HCT116 (cell line): ENCODE measurements at regions not wholly inside any gene's neighbourhood (a gene's known extent, or its start where the extent isn't known, plus 50 kb on each side); places are given as distances from the start of the nearest gene placed in this dataset.

Source experiments
- ATAC-seq: fragments of 200-7000 bp; cut with Tn5 transposase; 2 replicates; pipeline ENCODE4 v1.9.1; 2020; ENCODE audit warnings: mild to moderate bottlenecking, moderate library complexity
- BruUV-seq: library from RNA; stranded (reverse); fragments of 400-500 nt; replicated peaks from 2 replicates; lab custom pipeline; 2021; lab: Mats Ljungman, UMichigan
- CTCF ChIA-PET: fragments of 300-600 bp; sonication (Branson Sonifier 250); formaldehyde crosslinking; loops from one replicate; lab custom pipeline; 2021; ENCODE audit warnings: antibody characterized with exemption; lab: Charles Lee
- POLR2A ChIA-PET: fragments of 300-600, 350-600 bp; sonication (Branson Sonifier 250); formaldehyde crosslinking; loops from one replicate; lab custom pipeline; 2021; ENCODE audit warnings: antibody characterized with exemption; lab: Charles Lee
- RAD21 ChIA-PET, 2 experiments: fragments of 300-600 bp; sonication (Branson Sonifier 250); formaldehyde crosslinking; loops; one replicate each; lab custom pipeline; 2023; ENCODE audit warnings: low total read pairs in 2 of 2; ENCODE audit not compliant: uncharacterized antibody in 2 of 2, unreplicated experiment in 2 of 2, low non-redundant PET in 1 of 2; lab: Charles Lee
- DNase-seq: peaks from one replicate; pipeline ENCODE4 v3.0.0-alpha.2; 2010; ENCODE audit warnings: low read depth, low spot score
- H2AFZ ChIP-seq: fragments of 200-600 bp; shearing (Covaris generic), sonication (generic); 2 replicates; pipeline ENCODE4 v1.6.1; 2017; ENCODE audit warnings: low read depth, mixed run types, mixed read lengths, antibody characterized with exemption, low read length; ENCODE audit not compliant: poor library complexity, severe bottlenecking
- H3K27ac ChIP-seq: 2 replicates; pipeline ENCODE4 v1.5.1; 2012; ENCODE audit warnings: low read depth, low read length
- H3K27me3 ChIP-seq: fragments of 200-600 bp; sonication (generic); 2 replicates; pipeline ENCODE4 v1.6.1; 2016; ENCODE audit warnings: mixed run types, low read length, mixed read lengths; ENCODE audit not compliant: insufficient read depth
- H3K36me3 ChIP-seq, 2 experiments: fragments of 200-500 bp in 1 of 2; fragments of 200-600 bp in 1 of 2; sonication (Bioruptor generic) in 1 of 2; sonication (generic) in 1 of 2; 2 replicates each; pipeline versions ENCODE4 v1.5.1 to v1.6.1; 2014 to 2016; ENCODE audit warnings: low read length in 2 of 2, inconsistent platforms in 1 of 2, mixed read lengths in 1 of 2, mixed run types in 1 of 2; ENCODE audit not compliant: insufficient read depth in 2 of 2, control insufficient read depth in 1 of 2
- H3K4me1 ChIP-seq, 2 experiments: fragments of 200-600 bp in 1 of 2; sonication (generic) in 1 of 2; 2 replicates each; pipeline versions ENCODE4 v1.5.1 to v1.6.1; 2012 to 2017; ENCODE audit warnings: low read length in 2 of 2, inconsistent platforms in 1 of 2, mild to moderate bottlenecking in 1 of 2, mixed read lengths in 1 of 2, mixed run types in 1 of 2, moderate library complexity in 1 of 2; ENCODE audit not compliant: insufficient read depth in 2 of 2, control insufficient read depth in 1 of 2
- H3K4me2 ChIP-seq: fragments of 200-600 bp; sonication (generic); 2 replicates; pipeline ENCODE4 v1.6.1; 2017; ENCODE audit warnings: mixed run types, low read length, mixed read lengths
- H3K4me3 ChIP-seq, 2 experiments: fragments of 200-600 bp in 1 of 2; sonication (generic) in 1 of 2; replicated peaks in 1 of 2; 2 replicates each; pipeline ENCODE4 v1.5.1; 2011 to 2016; ENCODE audit warnings: low read length in 2 of 2, control low read depth in 1 of 2, low read depth in 1 of 2, mild to moderate bottlenecking in 1 of 2, mixed read lengths in 1 of 2, mixed run types in 1 of 2
- H3K79me2 ChIP-seq: fragments of 200-600 bp; sonication (generic); 2 replicates; pipeline ENCODE4 v1.6.1; 2017; ENCODE audit warnings: mild to moderate bottlenecking, mixed run types, low read length, moderate library complexity, mixed read lengths; ENCODE audit not compliant: insufficient read depth
- H3K9ac ChIP-seq: fragments of 200-600 bp; sonication (generic); 2 replicates; pipeline ENCODE4 v1.6.1; 2016; ENCODE audit warnings: low read length, mixed read lengths
- H3K9me2 ChIP-seq: fragments of 200-600 bp; sonication (generic), shearing (Covaris generic); 2 replicates; pipeline ENCODE4 v1.6.1; 2017; ENCODE audit warnings: mixed run types, mild to moderate bottlenecking, moderate library complexity; ENCODE audit not compliant: insufficient read depth
- H3K9me3 ChIP-seq, 2 experiments: fragments of 200-500 bp in 1 of 2; fragments of 200-600 bp in 1 of 2; sonication (Bioruptor generic) in 1 of 2; sonication (generic) in 1 of 2; 2 replicates each; pipeline ENCODE4 v1.6.1; 2014 to 2017; ENCODE audit warnings: low read length in 2 of 2, mixed read lengths in 2 of 2, inconsistent platforms in 1 of 2, low read depth in 1 of 2, mild to moderate bottlenecking in 1 of 2, mixed run types in 1 of 2, moderate library complexity in 1 of 2; ENCODE audit not compliant: control insufficient read depth in 1 of 2, insufficient read depth in 1 of 2
- H4K20me1 ChIP-seq: fragments of 200-600 bp; sonication (generic), shearing (Covaris generic); 2 replicates; pipeline ENCODE4 v1.6.1; 2017; ENCODE audit warnings: mixed run types, mild to moderate bottlenecking, moderate library complexity; ENCODE audit not compliant: insufficient read depth
- CBX3 ChIP-seq: IDR thresholded peaks from 2 replicates; pipeline ENCODE4 v1.6.1; 2012; ENCODE audit warnings: low read depth
- EGR1 ChIP-seq: IDR thresholded peaks from 2 replicates; pipeline ENCODE4 v1.6.1; 2012; ENCODE audit warnings: low read depth
- EZH2 ChIP-seq: fragments of 200-600 bp; sonication (generic); IDR thresholded peaks from 2 replicates; pipeline ENCODE4 v1.6.1; 2017; ENCODE audit warnings: antibody characterized with exemption, mixed run types
- EZH2phosphoT487 ChIP-seq: fragments of 200-600 bp; IDR thresholded peaks from 2 replicates; pipeline ENCODE4 v1.6.1; 2018; ENCODE audit warnings: antibody characterized with exemption, borderline replicate concordance
- FOSL1 ChIP-seq: IDR thresholded peaks from 2 replicates; pipeline ENCODE4 v1.6.1; 2012; ENCODE audit warnings: low read depth
- JUND ChIP-seq: IDR thresholded peaks from 2 replicates; pipeline ENCODE4 v1.6.1; 2012
- POLR2A ChIP-seq: IDR thresholded peaks from 2 replicates; pipeline ENCODE4 v1.7.0; 2011; ENCODE audit warnings: borderline replicate concordance; ENCODE audit not compliant: insufficient read depth, insufficient read length; ENCODE audit errors: extremely low read depth
- RAD21 ChIP-seq: IDR thresholded peaks from 2 replicates; pipeline ENCODE4 v1.6.1; 2012; ENCODE audit warnings: low read depth, mild to moderate bottlenecking
- SP1 ChIP-seq: IDR thresholded peaks from 2 replicates; pipeline ENCODE4 v1.6.1; 2012; ENCODE audit warnings: low read depth
- SRF ChIP-seq: IDR thresholded peaks from 2 replicates; pipeline ENCODE4 v1.6.1; 2012; ENCODE audit warnings: low read depth
- TCF7L2 ChIP-seq: IDR thresholded peaks from 2 replicates; pipeline ENCODE4 v1.7.0; 2011; ENCODE audit warnings: borderline replicate concordance, inconsistent platforms; ENCODE audit not compliant: insufficient read depth, insufficient read length; ENCODE audit errors: extremely low read depth
- YY1 ChIP-seq: IDR thresholded peaks from 2 replicates; pipeline ENCODE4 v1.6.1; 2011; ENCODE audit warnings: low read length, low read depth, moderate library complexity, mild to moderate bottlenecking; ENCODE audit not compliant: insufficient replicate concordance; ENCODE audit errors: extremely low read depth
- ZFX ChIP-seq: fragments of 450-650 bp; IDR thresholded peaks from 2 replicates; pipeline ENCODE4 v1.6.1; 2017
- ZNF274 ChIP-seq: fragments of 200-500 bp; sonication (Bioruptor generic); IDR thresholded peaks from 2 replicates; pipeline ENCODE4 v1.6.1; 2014; ENCODE audit warnings: mild to moderate bottlenecking, low read depth, low read length, inconsistent platforms
- intact Hi-C: fragments of 100-400 bp; cut with micrococcal nuclease; formaldehyde crosslinking; loops from 2 replicates; pipeline ENCODE4 v1.10.0; 2022
- TF ChIP-seq, protein P1 (sequence below), 3 experiments: fragments of 200-600 bp in 1 of 3; sonication (generic) in 1 of 3; IDR thresholded peaks in 2 of 3; conservative IDR thresholded peaks in 1 of 3; 2 replicates each; pipeline ENCODE4 v1.5.1; 2012 to 2017; ENCODE audit warnings: low read depth in 2 of 3, low read length in 2 of 3, antibody characterized with exemption in 1 of 3, borderline replicate concordance in 1 of 3, control low read depth in 1 of 3, mild to moderate bottlenecking in 1 of 3, mixed read lengths in 1 of 3, mixed run types in 1 of 3, moderate library complexity in 1 of 3; ENCODE audit not compliant: insufficient read depth in 1 of 3
- TF ChIP-seq, protein P2 (sequence below): IDR thresholded peaks from 2 replicates; pipeline ENCODE4 v1.6.1; 2012
- TF ChIP-seq, protein P3 (sequence below): IDR thresholded peaks from 2 replicates; pipeline ENCODE4 v1.6.1; 2011; ENCODE audit warnings: mild to moderate bottlenecking, low read length, moderate library complexity; ENCODE audit not compliant: insufficient replicate concordance; ENCODE audit errors: extremely low read depth

DNA sequence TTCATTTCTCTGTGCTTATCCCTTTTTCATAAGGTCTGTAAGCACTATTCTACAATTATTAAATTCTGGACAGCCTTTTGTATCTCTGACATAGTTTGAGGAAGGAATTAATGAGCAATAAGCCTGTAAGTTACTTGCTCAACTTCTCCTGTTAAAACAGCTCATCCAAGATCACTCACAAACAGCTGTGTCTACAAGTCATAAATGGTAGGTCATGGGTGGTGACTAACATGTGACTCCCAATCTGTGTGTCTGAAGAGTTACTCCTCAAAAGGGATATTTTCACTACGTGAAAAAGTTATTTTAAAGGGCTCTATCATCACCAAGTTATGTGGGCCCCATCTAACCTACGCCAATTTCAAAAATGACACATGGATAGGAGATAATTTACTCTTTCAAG is 145.2 kb upstream of the CBLB start:
- no TSS peak for BruUV-seq
- RAD21 ChIA-PET = no interaction called here
- CTCF ChIA-PET = no interaction called here
- ATAC-seq (no peak), DNase-seq (no peak)
- no peaks in the 10 kb centered on the region for H3K79me2 ChIP-seq
- POLR2A ChIA-PET = no interaction called here
- no peak overlapping the region for H3K4me2 ChIP-seq
- no peaks in the 10 kb centered on the region for H3K4me1 ChIP-seq
- H4K20me1 ChIP-seq = no peaks in the 10 kb centered on the region
- intact Hi-C loops = no loop called here
- no peaks in the 10 kb centered on the region for H3K9me2 ChIP-seq
- H3K9ac ChIP-seq = no peak overlapping the region
- no peaks in the 10 kb centered on the region for H3K27me3 ChIP-seq
- no peak overlapping the region for H3K27ac ChIP-seq
- no peak overlapping the region for H3K4me3 ChIP-seq
- TF ChIP-seq EGR1 = no peak
- no peaks in the 10 kb centered on the region for H3K9me3 ChIP-seq
- peak overlapping the region; percentile 3 for H2AFZ ChIP-seq
- H3K36me3 ChIP-seq = no peaks in the 10 kb centered on the region

DNA sequence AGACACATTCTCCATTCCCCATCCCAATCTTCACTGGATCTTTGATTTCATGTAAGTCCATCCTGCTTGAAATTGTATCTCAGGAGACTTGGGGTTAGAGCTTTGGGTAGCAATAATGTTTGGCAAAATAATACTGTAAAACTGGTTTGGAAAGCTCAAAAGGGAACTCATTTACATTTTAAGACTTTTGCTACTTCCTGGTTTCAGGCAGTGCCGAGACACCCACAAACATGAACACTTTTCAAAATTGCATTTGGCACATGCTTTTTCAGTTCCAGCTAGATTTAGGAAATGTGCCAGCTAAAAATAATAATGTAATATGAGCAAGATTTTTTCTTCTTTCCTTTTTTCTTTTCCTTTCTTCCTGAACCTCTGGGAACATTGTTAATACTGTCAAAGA is 145.7 kb upstream of the CBLB start:
- no peaks in the 10 kb centered on the region for H4K20me1 ChIP-seq
- no peaks in the 10 kb centered on the region for H3K9me2 ChIP-seq
- DNase-seq = no peak
- peak overlapping the region; percentile 3 for H2AFZ ChIP-seq
- no peak overlapping the region for H3K4me3 ChIP-seq
- intact Hi-C loops = no loop called here
- ChIA-PET RAD21 (no interaction called here), CTCF (no interaction called here), POLR2A (no interaction called here)
- no peaks in the 10 kb centered on the region for H3K4me1 ChIP-seq
- H3K27ac ChIP-seq = no peak overlapping the region
- H3K79me2 ChIP-seq = no peaks in the 10 kb centered on the region
- no peaks in the 10 kb centered on the region for H3K9me3 ChIP-seq
- ATAC-seq = no peak
- BruUV-seq = no TSS peak
- TF ChIP-seq EZH2phosphoT487 (no peak), ZFX (no peak), EGR1 (no peak), EZH2 (no peak), SP1 (no peak), YY1 (no peak), POLR2A (no peak), ZNF274 (no peak), JUND (no peak), TCF7L2 (no peak), RAD21 (no peak), SRF (no peak), FOSL1 (no peak), CBX3 (no peak)
- TF ChIP-seq, protein P1, sequence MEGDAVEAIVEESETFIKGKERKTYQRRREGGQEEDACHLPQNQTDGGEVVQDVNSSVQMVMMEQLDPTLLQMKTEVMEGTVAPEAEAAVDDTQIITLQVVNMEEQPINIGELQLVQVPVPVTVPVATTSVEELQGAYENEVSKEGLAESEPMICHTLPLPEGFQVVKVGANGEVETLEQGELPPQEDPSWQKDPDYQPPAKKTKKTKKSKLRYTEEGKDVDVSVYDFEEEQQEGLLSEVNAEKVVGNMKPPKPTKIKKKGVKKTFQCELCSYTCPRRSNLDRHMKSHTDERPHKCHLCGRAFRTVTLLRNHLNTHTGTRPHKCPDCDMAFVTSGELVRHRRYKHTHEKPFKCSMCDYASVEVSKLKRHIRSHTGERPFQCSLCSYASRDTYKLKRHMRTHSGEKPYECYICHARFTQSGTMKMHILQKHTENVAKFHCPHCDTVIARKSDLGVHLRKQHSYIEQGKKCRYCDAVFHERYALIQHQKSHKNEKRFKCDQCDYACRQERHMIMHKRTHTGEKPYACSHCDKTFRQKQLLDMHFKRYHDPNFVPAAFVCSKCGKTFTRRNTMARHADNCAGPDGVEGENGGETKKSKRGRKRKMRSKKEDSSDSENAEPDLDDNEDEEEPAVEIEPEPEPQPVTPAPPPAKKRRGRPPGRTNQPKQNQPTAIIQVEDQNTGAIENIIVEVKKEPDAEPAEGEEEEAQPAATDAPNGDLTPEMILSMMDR (IDR thresholded peaks at IDR 0.05 in 2 of 3, conservative IDR thresholded peaks at IDR 0.05 in 1 of 3; ENCODE audit: borderline replicate concordance in 1 of 3, insufficient read depth in 1 of 3, low read depth in 2 of 3, low read length in 2 of 3) = no peak
- TF ChIP-seq, protein P2, sequence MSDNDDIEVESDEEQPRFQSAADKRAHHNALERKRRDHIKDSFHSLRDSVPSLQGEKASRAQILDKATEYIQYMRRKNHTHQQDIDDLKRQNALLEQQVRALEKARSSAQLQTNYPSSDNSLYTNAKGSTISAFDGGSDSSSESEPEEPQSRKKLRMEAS = no peak
- TF ChIP-seq, protein P3, sequence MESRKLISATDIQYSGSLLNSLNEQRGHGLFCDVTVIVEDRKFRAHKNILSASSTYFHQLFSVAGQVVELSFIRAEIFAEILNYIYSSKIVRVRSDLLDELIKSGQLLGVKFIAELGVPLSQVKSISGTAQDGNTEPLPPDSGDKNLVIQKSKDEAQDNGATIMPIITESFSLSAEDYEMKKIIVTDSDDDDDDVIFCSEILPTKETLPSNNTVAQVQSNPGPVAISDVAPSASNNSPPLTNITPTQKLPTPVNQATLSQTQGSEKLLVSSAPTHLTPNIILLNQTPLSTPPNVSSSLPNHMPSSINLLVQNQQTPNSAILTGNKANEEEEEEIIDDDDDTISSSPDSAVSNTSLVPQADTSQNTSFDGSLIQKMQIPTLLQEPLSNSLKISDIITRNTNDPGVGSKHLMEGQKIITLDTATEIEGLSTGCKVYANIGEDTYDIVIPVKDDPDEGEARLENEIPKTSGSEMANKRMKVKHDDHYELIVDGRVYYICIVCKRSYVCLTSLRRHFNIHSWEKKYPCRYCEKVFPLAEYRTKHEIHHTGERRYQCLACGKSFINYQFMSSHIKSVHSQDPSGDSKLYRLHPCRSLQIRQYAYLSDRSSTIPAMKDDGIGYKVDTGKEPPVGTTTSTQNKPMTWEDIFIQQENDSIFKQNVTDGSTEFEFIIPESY = no peak
- no peak overlapping the region for H3K4me2 ChIP-seq
- no peak overlapping the region for H3K9ac ChIP-seq
- no peaks in the 10 kb centered on the region for H3K27me3 ChIP-seq
- H3K36me3 ChIP-seq = no peaks in the 10 kb centered on the region
